ENCODE measurements at regions not wholly inside any gene's neighbourhood (a gene's known extent, or its start where the extent isn't known, plus 50 kb on each side); places are given as distances from the start of the nearest gene placed in this dataset.
"Not testable (repeated sequence)": the region's sequence is repeated elsewhere in the genome, so short reads cannot be mapped to it uniquely, and the experiment has no call there.

DNA sequence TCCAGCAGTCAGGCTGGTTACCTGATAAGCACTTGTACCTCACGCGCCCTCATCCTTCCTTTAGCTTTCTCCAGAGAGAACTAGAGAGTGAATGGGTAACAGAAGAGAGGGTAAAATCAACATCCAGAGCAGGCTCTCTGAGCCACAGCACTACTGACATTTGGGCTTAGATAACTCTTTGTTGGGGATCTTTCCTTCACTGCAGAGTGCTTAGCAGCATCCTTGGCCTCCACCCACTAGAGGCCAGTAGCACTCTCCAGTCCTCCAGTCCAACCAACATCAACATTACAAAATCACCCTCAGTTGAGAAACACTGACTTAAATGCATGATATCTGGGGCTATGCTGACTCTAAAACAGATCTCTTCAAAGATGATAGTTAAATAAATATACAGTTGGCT, 220.7 kb downstream of the TACR3 start:
- peak; percentile 41 for DNase-seq (ENCODE audit: low read depth)

DNA sequence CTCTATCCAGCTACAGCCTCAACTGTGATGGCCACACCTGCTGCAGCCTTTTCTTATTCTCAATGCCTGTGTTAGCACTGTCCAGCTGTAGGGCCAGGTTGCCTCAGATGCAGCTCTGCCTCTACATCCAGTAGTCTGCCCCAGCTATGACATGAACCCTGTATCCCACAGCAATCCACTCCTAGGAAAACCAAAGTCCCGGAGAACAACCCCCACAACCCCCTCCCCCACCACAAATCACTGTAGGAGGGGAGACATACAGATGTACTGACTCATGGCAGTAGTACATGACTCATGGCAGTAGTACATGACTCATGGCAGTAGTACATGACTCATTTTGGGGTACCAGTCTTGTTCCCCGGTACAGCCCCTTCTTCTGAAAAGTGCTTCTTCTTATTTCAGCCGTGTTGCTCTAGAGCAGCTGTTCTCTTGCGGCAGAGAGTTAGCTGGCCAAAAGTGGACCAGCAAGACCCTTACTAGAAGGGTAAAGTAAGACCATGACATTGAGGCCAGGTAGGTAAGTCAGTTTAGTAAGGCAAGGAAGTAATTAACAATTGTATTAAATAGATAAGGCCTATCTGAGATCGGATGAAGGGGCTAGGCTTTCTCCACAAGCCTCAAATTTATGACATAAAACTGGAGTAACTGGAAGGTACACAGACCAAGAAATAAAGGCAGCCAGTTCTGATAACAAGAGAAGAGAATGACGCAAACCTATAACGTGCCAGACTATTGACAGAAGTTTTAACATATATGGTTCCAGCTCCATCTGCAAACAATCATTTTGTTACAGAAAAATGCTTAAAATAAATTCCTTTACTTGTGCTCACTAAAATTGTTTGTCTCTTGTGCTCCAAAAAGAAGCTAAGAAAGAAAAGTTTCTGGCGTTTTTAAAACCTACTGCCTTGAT, 221.4 kb downstream of the TACR3 start:
- peak; percentile 78 for DNase-seq (ENCODE audit: low read depth)

GRCh38 chr4:103497692-103498091, 222.1 kb downstream of the TACR3 start:
- no peak for DNase-seq (ENCODE audit: low read depth)

DNA sequence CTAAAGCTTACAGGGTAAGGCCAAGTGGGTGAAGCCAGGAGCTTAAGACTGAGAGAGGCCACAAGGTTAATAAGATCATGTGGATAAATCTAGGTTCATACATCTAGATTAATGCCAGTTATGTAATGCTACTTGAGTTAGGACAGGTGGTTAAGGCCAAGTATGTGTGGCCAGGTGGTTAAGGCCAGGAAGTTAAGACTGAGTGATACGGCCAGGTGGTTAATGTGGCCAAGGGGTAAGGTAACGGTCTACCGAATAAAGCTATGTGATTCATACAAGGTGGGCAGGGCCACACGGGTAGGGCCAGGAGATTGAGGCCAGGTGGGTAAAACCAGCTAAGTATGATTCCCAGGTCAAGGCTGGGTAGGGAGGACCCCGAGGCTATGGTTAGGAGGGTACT, 223.0 kb downstream of the TACR3 start:
- no peak for DNase-seq (ENCODE audit: low read depth)

- DNase-seq (ENCODE audit: low read depth): no peak
Measured at GRCh38 chr4:103493450-103494159, 226.2 kb downstream of the TACR3 start.

GRCh38 chr4:103485296-103485695, 234.5 kb downstream of the TACR3 start:
- DNase-seq (ENCODE audit: low read depth): not testable (repeated sequence)

DNA sequence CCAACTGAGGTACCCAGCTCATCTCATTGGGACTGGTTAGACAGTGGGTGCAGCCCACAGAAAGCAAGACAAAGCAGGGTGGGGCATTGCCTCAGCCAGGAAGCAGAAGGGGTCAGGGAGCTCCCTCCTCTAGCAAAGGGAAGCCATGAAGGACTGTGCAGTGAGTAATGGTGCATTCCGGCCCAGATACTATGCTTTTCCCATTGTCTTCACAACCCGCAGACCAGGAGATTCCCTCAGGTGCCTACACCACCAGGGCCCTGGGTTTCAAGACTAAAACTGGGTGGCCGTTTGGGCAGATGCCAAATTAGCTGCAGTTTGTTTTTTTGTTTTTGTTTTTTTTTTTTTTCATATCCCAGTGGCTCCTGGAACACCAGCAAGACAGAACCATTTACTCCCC, 235.3 kb downstream of the TACR3 start:
- no peak for DNase-seq (ENCODE audit: low read depth)

GRCh38 chr4:103482893-103483292, 236.9 kb downstream of the TACR3 start:
- no peak for DNase-seq (ENCODE audit: low read depth)

DNA sequence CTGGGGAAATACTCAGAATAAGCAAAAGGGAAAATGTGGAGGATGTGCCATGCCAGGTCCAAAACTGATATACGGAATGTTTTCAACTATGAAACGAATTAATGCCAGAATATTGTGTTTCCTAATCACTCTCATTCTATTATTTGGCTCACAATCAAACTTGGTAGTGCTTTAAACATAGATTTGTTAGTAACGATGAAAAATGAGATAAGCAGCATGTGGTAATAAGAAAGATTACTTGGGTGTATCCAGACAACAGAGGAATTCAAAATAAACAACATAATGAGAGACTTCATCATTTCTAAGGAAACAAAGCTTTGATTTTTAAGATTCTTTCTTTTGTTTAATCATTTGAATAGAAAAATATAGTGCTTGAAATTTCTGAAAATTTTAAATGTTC, 237.3 kb downstream of the TACR3 start:
- DNase-seq (ENCODE audit: low read depth): peak; percentile 19

- DNase-seq (ENCODE audit: low read depth): no peak
Measured at GRCh38 chr4:103478734-103479133, 241.1 kb downstream of the TACR3 start.

GRCh38 chr4:103478210-103478609, 241.6 kb downstream of the TACR3 start:
- no peak for DNase-seq (ENCODE audit: low read depth)

DNA sequence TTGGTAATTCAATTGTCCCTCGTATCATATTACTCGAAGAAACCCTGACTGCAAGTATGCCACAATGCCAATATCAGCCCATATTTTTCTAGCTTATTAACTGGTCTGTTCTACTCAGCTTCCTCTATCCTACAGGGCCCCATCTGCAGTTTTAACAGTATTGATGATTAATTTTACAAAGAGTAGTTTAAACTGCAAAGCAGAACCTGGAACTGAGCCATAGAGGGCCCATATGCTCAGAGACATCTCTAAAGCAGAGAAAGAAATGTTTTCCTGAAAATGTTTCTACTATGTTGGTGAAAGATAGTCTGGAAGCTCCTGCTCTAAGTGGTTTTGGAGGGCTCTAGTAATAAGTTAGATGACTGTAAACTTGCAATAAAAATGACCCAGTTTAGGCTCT, 259.4 kb upstream of the CENPE start:
- DNase-seq (ENCODE audit: low read depth): no peak

GRCh38 chr4:103451341-103451740, 253.2 kb upstream of the CENPE start:
- no peak for DNase-seq (ENCODE audit: low read depth)

DNA sequence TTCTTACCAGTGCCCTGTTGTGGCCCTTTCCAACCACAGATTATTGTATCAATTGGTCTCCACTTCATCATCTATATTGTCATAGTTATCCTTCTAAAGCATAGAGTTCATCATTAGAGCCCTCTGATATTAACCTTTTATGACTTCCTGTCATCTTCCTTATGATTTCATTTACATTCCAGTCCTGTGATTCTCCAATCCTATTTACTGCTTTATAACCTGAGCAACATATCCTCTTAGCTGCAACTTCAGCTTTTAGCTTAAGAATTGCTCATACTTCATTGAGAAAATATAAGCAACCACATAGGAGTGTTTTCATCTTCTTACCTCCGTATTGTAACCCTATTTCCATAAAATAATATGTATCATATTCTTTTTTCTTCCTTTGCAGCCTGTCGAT, 252.6 kb upstream of the CENPE start:
- no peak for DNase-seq (ENCODE audit: low read depth)

- no peak for DNase-seq (ENCODE audit: low read depth)
Measured at GRCh38 chr4:103449296-103450023, 251.3 kb upstream of the CENPE start.

DNA sequence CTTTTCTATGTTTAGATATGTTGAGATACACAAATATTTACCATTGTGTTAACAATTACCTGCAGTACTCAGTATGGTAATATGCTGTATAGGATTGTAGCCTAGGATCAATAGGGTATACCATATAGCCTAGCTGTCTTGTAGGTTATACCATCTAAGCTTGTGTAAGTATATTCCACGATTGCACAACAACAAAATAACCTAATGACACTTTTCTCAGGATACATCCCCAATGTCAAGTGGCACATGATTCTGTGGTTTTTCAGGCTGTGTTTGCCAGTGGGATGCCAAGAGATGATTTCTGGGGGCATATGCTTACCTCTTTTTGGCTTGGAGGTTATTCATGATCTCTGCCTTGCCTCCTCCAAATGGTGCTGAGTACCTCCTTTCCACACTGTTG, 247.2 kb upstream of the CENPE start:
- DNase-seq (ENCODE audit: low read depth): no peak

DNA sequence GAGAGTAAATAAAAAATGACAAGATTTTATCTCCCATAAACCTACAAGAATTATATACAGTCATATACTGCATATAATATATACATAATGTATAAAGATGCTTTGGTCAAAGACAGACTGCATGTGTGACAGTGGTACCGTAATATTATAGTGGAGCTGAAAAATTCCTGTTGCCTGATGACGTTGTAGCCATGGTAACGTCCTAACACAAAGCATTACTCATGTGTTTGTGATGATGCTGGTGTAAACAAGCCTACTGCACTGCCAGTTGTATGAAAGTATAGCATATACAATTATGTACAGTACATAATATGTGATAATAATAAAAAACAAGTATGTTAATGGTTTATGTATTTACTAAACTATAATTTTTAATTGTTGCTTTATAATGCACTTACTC, 245.2 kb upstream of the CENPE start:
- DNase-seq (ENCODE audit: low read depth): peak; percentile 36

GRCh38 chr4:103429283-103429682, 231.1 kb upstream of the CENPE start:
- no peak for DNase-seq (ENCODE audit: low read depth)

GRCh38 chr4:103425406-103425805, 227.3 kb upstream of the CENPE start:
- DNase-seq (ENCODE audit: low read depth): no peak

DNA sequence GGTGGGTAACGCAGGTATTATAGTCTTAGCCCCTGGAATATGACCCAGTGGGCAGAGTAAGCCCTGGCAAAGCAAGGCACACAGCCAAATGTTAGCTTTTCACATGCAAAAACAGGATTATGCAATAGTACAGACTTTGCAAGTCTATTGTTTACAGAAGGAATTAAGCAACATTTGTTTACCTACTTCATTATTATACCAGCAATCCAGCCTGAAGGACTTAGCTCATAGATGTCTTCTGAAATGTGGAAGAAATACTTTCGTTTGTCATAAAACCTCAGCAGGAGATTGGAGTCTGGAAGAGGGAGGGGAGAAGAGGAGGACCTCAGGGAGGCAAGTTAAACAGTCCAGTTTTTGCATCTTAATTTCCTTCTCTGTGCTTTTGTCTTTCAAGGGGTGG, 226.7 kb upstream of the CENPE start:
- peak; percentile 61 for DNase-seq (ENCODE audit: low read depth)

- no peak for DNase-seq (ENCODE audit: low read depth)
Measured at GRCh38 chr4:103423261-103423660, 225.1 kb upstream of the CENPE start.

- no peak for DNase-seq (ENCODE audit: low read depth)
Measured at GRCh38 chr4:103422467-103423219, 224.5 kb upstream of the CENPE start.

Data from fibroblast of gingiva (primary cell).